C4-2B (cell line): ENCODE measurements at regions not wholly inside any gene's neighbourhood (a gene's known extent, or its start where the extent isn't known, plus 50 kb on each side); places are given as distances from the start of the nearest gene placed in this dataset.

Experiments
- CTCF ChIP-seq: fragments of 450-650 bp; conservative IDR thresholded peaks from 2 replicates; pipeline ENCODE4 v1.5.1; 2017; ENCODE audit warnings: mild to moderate bottlenecking
- ZFX ChIP-seq: fragments of 450-650 bp; IDR thresholded peaks from 2 replicates; pipeline ENCODE4 v1.6.1; 2017

GRCh38 chr5:93821891-93822415 is 80.6 kb upstream of the POU5F2 start:
- TF ChIP-seq CTCF, result no peak
- no peak for TF ChIP-seq ZFX
